IMR-90 (cell line): ENCODE measurements at regions not wholly inside any gene's neighbourhood (a gene's known extent, or its start where the extent isn't known, plus 50 kb on each side); places are given as distances from the start of the nearest gene placed in this dataset.
A peak's percentile ranks its signal among the peaks of the same experiment; 100 is the strongest.

Experiments
- ATAC-seq: fragments of 200-7000 bp; cut with Tn5 transposase; 2 replicates; pipeline ENCODE4 v1.9.1; 2020; ENCODE audit warnings: low read depth, mild to moderate bottlenecking, moderate library complexity
- BruUV-seq: library from RNA; stranded (reverse); fragments of 400-500 nt; replicated peaks from 2 replicates; lab custom pipeline; 2021; lab: Mats Ljungman, UMichigan
- CTCF ChIA-PET: fragments of 300-600 bp; formaldehyde crosslinking; extraction: SDS; loops from one replicate; lab custom pipeline; 2021; ENCODE audit warnings: antibody characterized with exemption; lab: Yijun Ruan, JAX
- POLR2A ChIA-PET: fragments of 300-600 bp; sonication (Branson Sonifier 250); formaldehyde crosslinking; loops from one replicate; lab custom pipeline; 2022; ENCODE audit warnings: antibody characterized with exemption; ENCODE audit not compliant: unreplicated experiment; lab: Charles Lee
- DNase-seq: peaks from one replicate; pipeline ENCODE4 v3.0.0; 2013
- H2AFZ ChIP-seq: replicated peaks from 2 replicates; pipeline ENCODE3; 2013; ENCODE audit warnings: low read length, mild to moderate bottlenecking; ENCODE audit not compliant: poor library complexity
- H2AK5ac ChIP-seq: 2 replicates; pipeline ENCODE4 v1.6.1; 2013; ENCODE audit warnings: low read depth, low read length, inconsistent platforms
- H2AK9ac ChIP-seq: replicated peaks from 2 replicates; pipeline ENCODE3; 2013; ENCODE audit warnings: mild to moderate bottlenecking, low read depth, low read length, moderate library complexity; ENCODE audit not compliant: poor library complexity
- H2BK120ac ChIP-seq: 2 replicates; pipeline ENCODE4 v1.6.1; 2013; ENCODE audit warnings: low read depth, low read length, inconsistent platforms
- H2BK15ac ChIP-seq: 3 replicates; pipeline ENCODE4 v1.6.1; 2013; ENCODE audit warnings: low read depth, low read length, inconsistent platforms
- H2BK20ac ChIP-seq: 2 replicates; pipeline ENCODE4 v1.6.1; 2013; ENCODE audit warnings: low read depth, mild to moderate bottlenecking, inconsistent platforms, low read length, moderate library complexity
- H2BK5ac ChIP-seq: 2 replicates; pipeline ENCODE4 v1.6.1; 2013; ENCODE audit warnings: mild to moderate bottlenecking, low read depth, low read length, inconsistent platforms; ENCODE audit not compliant: poor library complexity, severe bottlenecking
- H3K14ac ChIP-seq: replicated peaks from 2 replicates; pipeline ENCODE4 v1.6.1; 2013; ENCODE audit warnings: low read depth, low read length, inconsistent platforms
- H3K18ac ChIP-seq: 2 replicates; pipeline ENCODE4 v1.6.1; 2013; ENCODE audit warnings: low read depth, low read length, control low read depth
- H3K23ac ChIP-seq: 2 replicates; pipeline ENCODE4 v1.6.1; 2013; ENCODE audit warnings: low read depth, low read length, inconsistent platforms
- H3K27ac ChIP-seq: 2 replicates; pipeline ENCODE4 v1.5.1; 2013; ENCODE audit warnings: mild to moderate bottlenecking, control low read depth, low read length; ENCODE audit not compliant: insufficient read depth
- H3K27me3 ChIP-seq: 2 replicates; pipeline ENCODE4 v1.6.1; 2013; ENCODE audit warnings: low read length; ENCODE audit not compliant: control insufficient read depth, insufficient read depth
- H3K36me3 ChIP-seq: 2 replicates; pipeline ENCODE4 v1.6.1; 2013; ENCODE audit warnings: low read length, mixed read lengths; ENCODE audit not compliant: control insufficient read depth, insufficient read depth
- H3K4ac ChIP-seq: 2 replicates; pipeline ENCODE4 v1.6.1; 2013; ENCODE audit warnings: low read depth, low read length, inconsistent platforms
- H3K4me1 ChIP-seq: 2 replicates; pipeline ENCODE4 v1.6.1; 2013; ENCODE audit warnings: low read length, mixed read lengths; ENCODE audit not compliant: control insufficient read depth, insufficient read depth
- H3K4me2 ChIP-seq: 2 replicates; pipeline ENCODE4 v1.6.1; 2013; ENCODE audit warnings: low read depth, mild to moderate bottlenecking, control low read depth, low read length, moderate library complexity
- H3K4me3 ChIP-seq: 2 replicates; pipeline ENCODE4 v1.5.1; 2013; ENCODE audit warnings: low read depth, mild to moderate bottlenecking, control low read depth, low read length, moderate library complexity; ENCODE audit not compliant: insufficient read depth
- H3K56ac ChIP-seq: 2 replicates; pipeline ENCODE4 v1.6.1; 2013; ENCODE audit warnings: low read length, inconsistent platforms; ENCODE audit not compliant: insufficient read depth; ENCODE audit errors: extremely low read depth
- H3K79me1 ChIP-seq, 2 experiments: 2 replicates each; pipeline ENCODE4 v1.6.1; 2013; ENCODE audit warnings: low read length in 2 of 2, inconsistent platforms in 1 of 2, low read depth in 1 of 2
- H3K9ac ChIP-seq: 2 replicates; pipeline ENCODE4 v1.6.1; 2013; ENCODE audit warnings: low read depth, low read length, control low read depth
- H3K9me1 ChIP-seq: 2 replicates; pipeline ENCODE4 v1.6.1; 2013; ENCODE audit warnings: low read length, inconsistent platforms; ENCODE audit not compliant: insufficient read depth
- H3K9me3 ChIP-seq: 2 replicates; pipeline ENCODE4 v1.6.1; 2013; ENCODE audit warnings: low read length; ENCODE audit not compliant: control insufficient read depth, insufficient read depth
- H4K20me1 ChIP-seq: 2 replicates; pipeline ENCODE4 v1.6.1; 2013; ENCODE audit warnings: low read length, inconsistent platforms; ENCODE audit not compliant: insufficient read depth
- H4K5ac ChIP-seq: 2 replicates; pipeline ENCODE4 v1.6.1; 2013; ENCODE audit warnings: mild to moderate bottlenecking, low read depth, low read length, control low read depth
- H4K8ac ChIP-seq, 2 experiments: 2 replicates each; pipeline ENCODE4 v1.6.1; 2013; ENCODE audit warnings: low read depth in 2 of 2, low read length in 2 of 2, control low read depth in 1 of 2, inconsistent platforms in 1 of 2
- H4K91ac ChIP-seq: 2 replicates; pipeline ENCODE4 v1.6.1; 2013; ENCODE audit warnings: low read depth, low read length, inconsistent platforms; ENCODE audit not compliant: insufficient read depth
- CEBPB ChIP-seq: IDR thresholded peaks from 2 replicates; pipeline ENCODE4 v1.6.1; 2012; ENCODE audit warnings: low read depth, low read length, improper control_type of control experiment
- dilution Hi-C: fragments of 300-500 bp; cut with HindIII; formaldehyde crosslinking; loops from one replicate; pipeline ENCODE4 v1.14.3; 2018; ENCODE audit warnings: low sequenced_read_pairs; ENCODE audit not compliant: unreplicated experiment
- in situ Hi-C: fragments of 300-500 bp; cut with MboI; formaldehyde crosslinking; loops from 3 replicates; pipeline ENCODE4 v1.14.3; 2019; ENCODE audit warnings: low sequenced_read_pairs, inconsistent platforms, mixed read lengths
- intact Hi-C: fragments of 100-400 bp; cut with micrococcal nuclease; formaldehyde crosslinking; loops from 2 replicates; pipeline ENCODE4 v1.10.0; 2022
- TF ChIP-seq, protein P1 (sequence below): fragments of 150-350 bp; IDR thresholded peaks from 2 replicates; pipeline ENCODE4 v1.6.1; 2016; ENCODE audit warnings: low read depth, mild to moderate bottlenecking, low read length, moderate library complexity, borderline replicate concordance

GRCh38 chr2:63661076-63661475, 72.3 kb downstream of the MDH1 start:
- no peak overlapping the region for H3K14ac ChIP-seq
- H3K36me3 ChIP-seq: no peaks in the 10 kb centered on the region
- H3K56ac ChIP-seq: no peak overlapping the region
- DNase-seq (peak; percentile 92), ATAC-seq (peak; percentile 79)
- H4K5ac ChIP-seq: no peak overlapping the region
- no peak overlapping the region for H3K23ac ChIP-seq
- H2AK9ac ChIP-seq: no peak overlapping the region
- peak overlapping the region; percentile 78; the same call in 1 of the 2 replicates for H2BK120ac ChIP-seq
- no peak overlapping the region for H2AFZ ChIP-seq
- H3K27ac ChIP-seq: no peak overlapping the region
- POLR2A ChIA-PET: no interaction called here
- H3K9ac ChIP-seq: no peak overlapping the region
- no peak overlapping the region for H3K4me3 ChIP-seq
- H4K20me1 ChIP-seq: no peaks in the 10 kb centered on the region
- no peak overlapping the region for H4K91ac ChIP-seq
- intact Hi-C loops: no loop called here
- H3K9me3 ChIP-seq: no peaks in the 10 kb centered on the region
- H2BK15ac ChIP-seq: no peak overlapping the region
- no peaks in the 10 kb centered on the region for H3K9me1 ChIP-seq
- H2BK20ac ChIP-seq: peak overlapping the region; percentile 75; the same call in 1 of the 2 replicates
- CTCF ChIA-PET: interaction anchor here (0.6 to 0.7 kb wide), 2 partner anchors 88 to 231 kb away, joined by 3 read pairs; no protein-coding TSS in a partner anchor
- TF ChIP-seq, protein P1, sequence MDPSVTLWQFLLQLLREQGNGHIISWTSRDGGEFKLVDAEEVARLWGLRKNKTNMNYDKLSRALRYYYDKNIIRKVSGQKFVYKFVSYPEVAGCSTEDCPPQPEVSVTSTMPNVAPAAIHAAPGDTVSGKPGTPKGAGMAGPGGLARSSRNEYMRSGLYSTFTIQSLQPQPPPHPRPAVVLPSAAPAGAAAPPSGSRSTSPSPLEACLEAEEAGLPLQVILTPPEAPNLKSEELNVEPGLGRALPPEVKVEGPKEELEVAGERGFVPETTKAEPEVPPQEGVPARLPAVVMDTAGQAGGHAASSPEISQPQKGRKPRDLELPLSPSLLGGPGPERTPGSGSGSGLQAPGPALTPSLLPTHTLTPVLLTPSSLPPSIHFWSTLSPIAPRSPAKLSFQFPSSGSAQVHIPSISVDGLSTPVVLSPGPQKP: no peak
- peak; percentile 68 for TF ChIP-seq CEBPB
- H3K4ac ChIP-seq: no peak overlapping the region
- BruUV-seq: no TSS peak
- H3K18ac ChIP-seq: peak overlapping the region; percentile 68
- peak overlapping the region; percentile 72; the same call in 1 of the 2 replicates for H3K4me2 ChIP-seq
- peak overlapping the region in 1 of 2 experiments; percentile 3; a peak in 1 of 4 replicates for H4K8ac ChIP-seq
- H2AK5ac ChIP-seq: no peak overlapping the region
- no peaks in the 10 kb centered on the region for H3K27me3 ChIP-seq
- H3K4me1 ChIP-seq: peaks cover 3% of the 10 kb centered on the region; the same call in 1 of the 2 replicates
- dilution Hi-C loops: no loop called here
- in situ Hi-C loops: no loop called here
- H3K79me1 ChIP-seq: no peaks in the 10 kb centered on the region
- peak overlapping the region; percentile 95 for H2BK5ac ChIP-seq
